ENCODE measurements at regions not wholly inside any gene's neighbourhood (a gene's known extent, or its start where the extent isn't known, plus 50 kb on each side); places are given as distances from the start of the nearest gene placed in this dataset.
"Not testable (repeated sequence)": the region's sequence is repeated elsewhere in the genome, so short reads cannot be mapped to it uniquely, and the experiment has no call there.

DNA sequence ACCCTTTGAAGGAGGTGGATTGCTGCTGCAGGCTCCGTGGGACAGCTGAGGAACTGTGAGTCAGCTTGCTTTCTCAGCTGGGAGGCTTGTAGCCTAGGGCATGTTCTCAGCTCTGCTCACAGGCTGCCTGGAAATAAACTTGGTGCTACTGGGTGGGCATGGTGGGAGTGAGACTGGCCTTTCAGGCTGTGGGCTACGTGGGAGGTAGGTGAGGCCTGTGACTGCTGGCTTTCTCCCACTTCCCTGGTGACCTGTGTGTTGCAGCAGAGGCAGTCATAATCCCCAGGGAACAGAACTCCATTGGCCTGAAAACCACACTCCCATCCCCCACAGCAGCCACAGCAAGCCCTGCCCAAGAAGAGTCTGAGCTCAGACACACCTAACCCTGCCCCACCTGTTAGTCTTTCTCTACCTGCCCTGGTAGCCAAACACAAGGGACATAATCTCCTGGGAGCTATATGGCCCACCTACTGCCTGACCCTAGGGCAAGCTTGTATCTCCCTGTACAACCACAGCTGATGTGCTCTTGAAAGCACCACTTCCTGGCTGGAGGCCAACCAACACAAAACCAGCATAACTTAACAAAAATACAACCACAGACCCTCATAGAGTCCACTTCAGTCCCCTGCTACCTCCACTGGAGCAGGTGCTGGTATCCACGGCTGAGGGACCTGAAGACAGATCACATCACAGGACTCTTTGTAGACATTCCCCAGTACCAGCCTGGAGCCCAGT, 236.5 kb downstream of the SQOR start:
- Histone ChIP-seq H3K4me1 (no peaks in the 10 kb centered on the region), H3K9me3 (no peaks in the 10 kb centered on the region), H3K4me3 (no peak overlapping the region), H3K4me2 (no peak overlapping the region), H3K27ac (no peak overlapping the region)
- DNase-seq (ENCODE audit: low read depth in 1 of 2, low spot score in 1 of 2) (no peak), ATAC-seq (no peak), FAIRE-seq (no peak)
- POLR2A ChIA-PET: no interaction called here
- no peak for TF ChIP-seq CBX8 (IDR thresholded peaks at IDR 0.05)
- TF ChIP-seq HOXB13 (CRISPR knock-in tag; IDR thresholded peaks at IDR 0.05; ENCODE audit: low read depth): no peak
- no peak for TF ChIP-seq MYC (IDR thresholded peaks at IDR 0.05; ENCODE audit: borderline replicate concordance, low read length)
- TF ChIP-seq ZFP36 (IDR thresholded peaks at IDR 0.05; ENCODE audit: borderline replicate concordance, partially characterized antibody): no peak
- TF ChIP-seq, protein P1, sequence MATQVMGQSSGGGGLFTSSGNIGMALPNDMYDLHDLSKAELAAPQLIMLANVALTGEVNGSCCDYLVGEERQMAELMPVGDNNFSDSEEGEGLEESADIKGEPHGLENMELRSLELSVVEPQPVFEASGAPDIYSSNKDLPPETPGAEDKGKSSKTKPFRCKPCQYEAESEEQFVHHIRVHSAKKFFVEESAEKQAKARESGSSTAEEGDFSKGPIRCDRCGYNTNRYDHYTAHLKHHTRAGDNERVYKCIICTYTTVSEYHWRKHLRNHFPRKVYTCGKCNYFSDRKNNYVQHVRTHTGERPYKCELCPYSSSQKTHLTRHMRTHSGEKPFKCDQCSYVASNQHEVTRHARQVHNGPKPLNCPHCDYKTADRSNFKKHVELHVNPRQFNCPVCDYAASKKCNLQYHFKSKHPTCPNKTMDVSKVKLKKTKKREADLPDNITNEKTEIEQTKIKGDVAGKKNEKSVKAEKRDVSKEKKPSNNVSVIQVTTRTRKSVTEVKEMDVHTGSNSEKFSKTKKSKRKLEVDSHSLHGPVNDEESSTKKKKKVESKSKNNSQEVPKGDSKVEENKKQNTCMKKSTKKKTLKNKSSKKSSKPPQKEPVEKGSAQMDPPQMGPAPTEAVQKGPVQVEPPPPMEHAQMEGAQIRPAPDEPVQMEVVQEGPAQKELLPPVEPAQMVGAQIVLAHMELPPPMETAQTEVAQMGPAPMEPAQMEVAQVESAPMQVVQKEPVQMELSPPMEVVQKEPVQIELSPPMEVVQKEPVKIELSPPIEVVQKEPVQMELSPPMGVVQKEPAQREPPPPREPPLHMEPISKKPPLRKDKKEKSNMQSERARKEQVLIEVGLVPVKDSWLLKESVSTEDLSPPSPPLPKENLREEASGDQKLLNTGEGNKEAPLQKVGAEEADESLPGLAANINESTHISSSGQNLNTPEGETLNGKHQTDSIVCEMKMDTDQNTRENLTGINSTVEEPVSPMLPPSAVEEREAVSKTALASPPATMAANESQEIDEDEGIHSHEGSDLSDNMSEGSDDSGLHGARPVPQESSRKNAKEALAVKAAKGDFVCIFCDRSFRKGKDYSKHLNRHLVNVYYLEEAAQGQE (IDR thresholded peaks at IDR 0.05): no peak
- TF ChIP-seq, protein P2, sequence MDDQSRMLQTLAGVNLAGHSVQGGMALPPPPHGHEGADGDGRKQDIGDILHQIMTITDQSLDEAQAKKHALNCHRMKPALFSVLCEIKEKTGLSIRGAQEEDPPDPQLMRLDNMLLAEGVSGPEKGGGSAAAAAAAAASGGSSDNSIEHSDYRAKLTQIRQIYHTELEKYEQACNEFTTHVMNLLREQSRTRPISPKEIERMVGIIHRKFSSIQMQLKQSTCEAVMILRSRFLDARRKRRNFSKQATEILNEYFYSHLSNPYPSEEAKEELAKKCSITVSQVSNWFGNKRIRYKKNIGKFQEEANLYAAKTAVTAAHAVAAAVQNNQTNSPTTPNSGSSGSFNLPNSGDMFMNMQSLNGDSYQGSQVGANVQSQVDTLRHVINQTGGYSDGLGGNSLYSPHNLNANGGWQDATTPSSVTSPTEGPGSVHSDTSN (IDR thresholded peaks at IDR 0.05): no peak
- TF ChIP-seq NR3C1 (IDR thresholded peaks at IDR 0.05): no peak
- no peak for TF ChIP-seq ZSCAN20 (CRISPR knock-in tag; IDR thresholded peaks at IDR 0.05)
- no peak for TF ChIP-seq JUNB (IDR thresholded peaks at IDR 0.05)
- WGBS (ENCODE audit: missing lambda C conversion rate): 0% methylated on average over 2 of the region's 3 CpGs
- CTCF ChIA-PET: no interaction called here

DNA sequence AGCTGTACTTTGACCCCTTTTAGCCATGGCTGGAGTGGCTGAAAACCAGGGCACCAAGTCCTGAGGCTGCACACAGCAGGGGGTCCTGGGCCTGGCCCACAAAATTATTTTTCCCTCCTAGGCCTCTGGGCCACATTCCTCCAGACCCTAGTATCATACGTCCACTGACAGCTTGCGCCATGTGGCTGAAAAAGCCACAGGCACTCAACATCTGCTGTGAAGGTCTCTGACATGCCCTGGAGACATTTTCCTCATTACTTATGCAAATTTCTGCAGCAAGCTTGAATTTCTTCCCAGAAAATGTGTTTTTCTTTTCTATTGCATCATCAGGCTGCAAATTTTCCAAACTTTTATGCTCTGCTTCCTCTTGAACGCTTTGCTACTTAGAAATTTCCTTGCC, 239.0 kb downstream of the SQOR start:
- DNase-seq (ENCODE audit: low read depth in 1 of 2, low spot score in 1 of 2) (no peak), ATAC-seq (no peak), FAIRE-seq (no peak)
- H3K9me3 ChIP-seq: no peaks in the 10 kb centered on the region
- H3K4me1 ChIP-seq: no peaks in the 10 kb centered on the region
- TF ChIP-seq, protein P3, sequence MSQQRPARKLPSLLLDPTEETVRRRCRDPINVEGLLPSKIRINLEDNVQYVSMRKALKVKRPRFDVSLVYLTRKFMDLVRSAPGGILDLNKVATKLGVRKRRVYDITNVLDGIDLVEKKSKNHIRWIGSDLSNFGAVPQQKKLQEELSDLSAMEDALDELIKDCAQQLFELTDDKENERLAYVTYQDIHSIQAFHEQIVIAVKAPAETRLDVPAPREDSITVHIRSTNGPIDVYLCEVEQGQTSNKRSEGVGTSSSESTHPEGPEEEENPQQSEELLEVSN (IDR thresholded peaks at IDR 0.05; ENCODE audit: borderline replicate concordance, low read depth): no peak
- TF ChIP-seq, protein P4, sequence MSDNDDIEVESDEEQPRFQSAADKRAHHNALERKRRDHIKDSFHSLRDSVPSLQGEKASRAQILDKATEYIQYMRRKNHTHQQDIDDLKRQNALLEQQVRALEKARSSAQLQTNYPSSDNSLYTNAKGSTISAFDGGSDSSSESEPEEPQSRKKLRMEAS (IDR thresholded peaks at IDR 0.05): no peak
- TF ChIP-seq FOSL2 (IDR thresholded peaks at IDR 0.05) (no peak), FOSL2 (CRISPR knock-in tag; IDR thresholded peaks at IDR 0.05) (no peak), JUN (IDR thresholded peaks at IDR 0.05) (no peak), FOXS1 (CRISPR knock-in tag; IDR thresholded peaks at IDR 0.05) (no peak), CBX2 (IDR thresholded peaks at IDR 0.05; ENCODE audit: borderline replicate concordance, low read depth) (no peak), GATA3 (IDR thresholded peaks at IDR 0.05; ENCODE audit: borderline replicate concordance) (no peak), HOXB13 (CRISPR knock-in tag; IDR thresholded peaks at IDR 0.05; ENCODE audit: low read depth) (no peak), RARB (CRISPR knock-in tag; IDR thresholded peaks at IDR 0.05) (no peak), CHD2 (IDR thresholded peaks at IDR 0.05; ENCODE audit: low read length, partially characterized antibody) (no peak), KDM1A (IDR thresholded peaks at IDR 0.05; ENCODE audit: low read depth) (no peak), TP53 (CRISPR knock-in tag; IDR thresholded peaks at IDR 0.05) (no peak), POLR2AphosphoS2 (conservative IDR thresholded peaks at IDR 0.05; ENCODE audit: low read length) (no peak), CBX8 (IDR thresholded peaks at IDR 0.05) (no peak)
- TF ChIP-seq, protein P5, sequence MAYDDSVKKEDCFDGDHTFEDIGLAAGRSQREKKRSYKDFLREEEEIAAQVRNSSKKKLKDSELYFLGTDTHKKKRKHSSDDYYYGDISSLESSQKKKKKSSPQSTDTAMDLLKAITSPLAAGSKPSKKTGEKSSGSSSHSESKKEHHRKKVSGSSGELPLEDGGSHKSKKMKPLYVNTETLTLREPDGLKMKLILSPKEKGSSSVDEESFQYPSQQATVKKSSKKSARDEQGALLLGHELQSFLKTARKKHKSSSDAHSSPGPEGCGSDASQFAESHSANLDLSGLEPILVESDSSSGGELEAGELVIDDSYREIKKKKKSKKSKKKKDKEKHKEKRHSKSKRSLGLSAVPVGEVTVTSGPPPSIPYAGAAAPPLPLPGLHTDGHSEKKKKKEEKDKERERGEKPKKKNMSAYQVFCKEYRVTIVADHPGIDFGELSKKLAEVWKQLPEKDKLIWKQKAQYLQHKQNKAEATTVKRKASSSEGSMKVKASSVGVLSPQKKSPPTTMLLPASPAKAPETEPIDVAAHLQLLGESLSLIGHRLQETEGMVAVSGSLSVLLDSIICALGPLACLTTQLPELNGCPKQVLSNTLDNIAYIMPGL (CRISPR knock-in tag; IDR thresholded peaks at IDR 0.05; ENCODE audit: borderline replicate concordance): no peak
- TF ChIP-seq, protein P6, sequence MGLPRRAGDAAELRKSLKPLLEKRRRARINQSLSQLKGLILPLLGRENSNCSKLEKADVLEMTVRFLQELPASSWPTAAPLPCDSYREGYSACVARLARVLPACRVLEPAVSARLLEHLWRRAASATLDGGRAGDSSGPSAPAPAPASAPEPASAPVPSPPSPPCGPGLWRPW (IDR thresholded peaks at IDR 0.05): no peak
- TF ChIP-seq, protein P7, sequence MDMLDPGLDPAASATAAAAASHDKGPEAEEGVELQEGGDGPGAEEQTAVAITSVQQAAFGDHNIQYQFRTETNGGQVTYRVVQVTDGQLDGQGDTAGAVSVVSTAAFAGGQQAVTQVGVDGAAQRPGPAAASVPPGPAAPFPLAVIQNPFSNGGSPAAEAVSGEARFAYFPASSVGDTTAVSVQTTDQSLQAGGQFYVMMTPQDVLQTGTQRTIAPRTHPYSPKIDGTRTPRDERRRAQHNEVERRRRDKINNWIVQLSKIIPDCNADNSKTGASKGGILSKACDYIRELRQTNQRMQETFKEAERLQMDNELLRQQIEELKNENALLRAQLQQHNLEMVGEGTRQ (IDR thresholded peaks at IDR 0.05): no peak
- no peak overlapping the region for H3K4me2 ChIP-seq
- POLR2A ChIA-PET: no interaction called here
- CTCF ChIA-PET: no interaction called here
- WGBS (ENCODE audit: missing lambda C conversion rate): 49% methylated on average over 3 of the region's 3 CpGs
- H3K27ac ChIP-seq: no peak overlapping the region
- H3K4me3 ChIP-seq: no peak overlapping the region

DNA sequence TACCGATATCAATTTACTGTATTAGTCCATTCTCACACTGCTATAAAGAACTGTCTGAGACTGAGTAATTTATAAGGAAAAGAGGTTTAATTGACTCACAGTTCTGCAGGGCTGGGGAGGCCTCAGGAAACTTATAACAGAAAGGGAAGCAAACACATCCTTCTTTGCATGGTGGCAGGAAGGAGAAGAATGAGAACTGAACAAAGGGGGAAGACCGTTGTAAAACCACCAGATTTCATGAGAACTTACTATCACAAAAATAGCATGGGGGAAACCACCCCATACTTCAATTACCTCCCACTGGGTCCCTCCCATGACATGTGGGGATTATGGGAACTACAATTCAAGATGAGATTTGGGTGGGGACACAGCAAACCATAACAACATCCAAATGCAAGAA, 239.7 kb downstream of the SQOR start:
- POLR2A ChIA-PET; DNase-seq (ENCODE audit: low read depth in 1 of 2, low spot score in 1 of 2); CTCF ChIA-PET; H3K4me1 ChIP-seq; H3K4me2 ChIP-seq; ATAC-seq; FAIRE-seq; H3K27ac ChIP-seq; H3K9me3 ChIP-seq; H3K4me3 ChIP-seq: not testable (repeated sequence)
- WGBS (ENCODE audit: missing lambda C conversion rate): 50% methylated on average over 2 of the region's 2 CpGs

Measured in A549 (cell line).